Liver (tissue), 3 donors: ENCODE measurements at regions not wholly inside any gene's neighbourhood (a gene's known extent, or its start where the extent isn't known, plus 50 kb on each side); places are given as distances from the start of the nearest gene placed in this dataset.

ENCODE experiments used
- ATF3 ChIP-seq: IDR thresholded peaks from 2 replicates; pipeline ENCODE4 v1.6.1; 2016; ENCODE audit warnings: antibody characterized with exemption
- CTCF ChIP-seq: fragments of 150-350 bp; IDR thresholded peaks from 2 replicates; pipeline ENCODE4 v1.5.1; 2017; ENCODE audit warnings: improper control_type of control experiment, low read depth, low read length; ENCODE audit not compliant: missing input control
- FOXA1 ChIP-seq: IDR thresholded peaks from 2 replicates; pipeline ENCODE4 v1.6.1; 2016; ENCODE audit warnings: antibody characterized with exemption
- GABPA ChIP-seq, 2 donors: IDR thresholded peaks in 1 of 2; conservative IDR thresholded peaks in 1 of 2; 2 replicates each; pipeline ENCODE4 v1.6.1; 2016; ENCODE audit warnings: antibody characterized with exemption in 2 of 2, mild to moderate bottlenecking in 1 of 2, moderate library complexity in 1 of 2
- HNF4G ChIP-seq: IDR thresholded peaks from 2 replicates; pipeline ENCODE4 v1.6.1; 2016; ENCODE audit warnings: antibody characterized with exemption
- RAD21 ChIP-seq, 2 donors: IDR thresholded peaks; 2 replicates each; pipeline ENCODE4 v1.6.1; 2016; ENCODE audit warnings: antibody characterized with exemption in 2 of 2, mild to moderate bottlenecking in 2 of 2
- REST ChIP-seq: IDR thresholded peaks from 2 replicates; pipeline ENCODE4 v1.6.1; 2016; ENCODE audit warnings: antibody characterized with exemption, mild to moderate bottlenecking
- TAF1 ChIP-seq: conservative IDR thresholded peaks from 2 replicates; pipeline ENCODE4 v1.6.1; 2016; ENCODE audit warnings: antibody characterized with exemption, mild to moderate bottlenecking
- YY1 ChIP-seq: IDR thresholded peaks from 2 replicates; pipeline ENCODE4 v1.6.1; 2016; ENCODE audit warnings: antibody characterized with exemption, mild to moderate bottlenecking
- donor health status: healthy.
- donor health status: healthy.

DNA sequence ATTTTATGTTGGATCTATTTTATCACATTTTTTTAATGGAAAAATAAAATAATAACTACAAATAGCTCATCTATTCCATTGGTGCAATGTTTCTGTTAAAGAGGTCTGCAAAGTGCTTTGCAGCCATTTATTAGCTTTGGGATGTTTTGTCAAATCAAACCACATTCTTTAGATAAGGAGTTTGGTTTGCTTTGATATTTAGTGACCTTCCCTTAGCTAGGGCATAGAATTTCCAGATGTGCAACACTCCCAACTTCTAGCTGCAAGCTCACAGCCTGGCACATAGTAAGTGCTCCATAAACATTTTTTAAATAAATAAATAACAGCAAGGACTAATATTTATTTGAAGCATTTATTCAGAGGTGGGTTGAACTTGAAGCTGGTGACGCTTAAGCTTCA lies 80.4 kb upstream of the ARHGAP29 start:
- TF ChIP-seq HNF4G (no peak), CTCF (no peak), ATF3 (no peak), RAD21 (IDR thresholded peaks at IDR 0.05) (no peak), YY1 (no peak), TAF1 (no peak), REST (no peak), FOXA1 (no peak), GABPA (IDR thresholded peaks at IDR 0.05 in 1 of 2, conservative IDR thresholded peaks at IDR 0.05 in 1 of 2) (no peak)
